ENCODE measurements at regions not wholly inside any gene's neighbourhood (a gene's known extent, or its start where the extent isn't known, plus 50 kb on each side); places are given as distances from the start of the nearest gene placed in this dataset.

DNA sequence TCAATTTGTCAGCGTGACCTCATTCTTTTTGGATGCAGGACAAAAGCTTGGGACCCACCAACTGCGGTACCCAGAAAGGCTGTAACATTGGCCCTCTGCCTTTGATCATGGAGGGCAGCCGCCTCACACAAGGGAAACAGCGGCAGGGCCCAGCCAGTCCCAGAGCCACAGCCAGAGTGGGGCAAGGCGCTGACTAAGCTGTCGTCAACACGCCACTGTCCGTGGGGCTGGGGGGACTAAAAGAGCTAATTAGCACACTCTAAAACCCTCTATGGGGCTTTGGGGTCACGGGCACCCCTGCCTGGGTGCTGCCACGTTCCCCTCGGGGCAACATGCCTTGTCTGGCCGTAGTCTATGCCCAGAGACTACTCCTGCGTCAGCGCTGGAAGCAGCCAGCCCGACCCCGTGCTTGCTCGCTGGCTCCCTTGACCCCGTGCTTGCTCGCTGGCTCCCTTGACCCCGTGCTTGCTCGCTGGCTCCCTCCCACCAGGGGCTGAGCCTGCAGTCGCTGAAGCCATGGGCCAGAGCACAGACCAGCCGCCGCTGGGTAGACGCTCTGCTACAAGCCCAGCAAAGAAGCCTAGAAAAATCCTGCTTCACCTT, 598.4 kb downstream of the MBD2 start:
- Histone ChIP-seq H3K27me3 (ENCODE audit: insufficient read depth, low read depth, severe bottlenecking) (peaks cover 23% of the 10 kb centered on the region), H3K36me3 (no peaks in the 10 kb centered on the region), H3K27ac (no peak overlapping the region), H3K9me3 (ENCODE audit: severe bottlenecking) (peaks cover 4% of the 10 kb centered on the region), H3K4me3 (ENCODE audit: low read depth, low read length) (no peak overlapping the region)
- no peak for DNase-seq
- TF ChIP-seq, protein P1, sequence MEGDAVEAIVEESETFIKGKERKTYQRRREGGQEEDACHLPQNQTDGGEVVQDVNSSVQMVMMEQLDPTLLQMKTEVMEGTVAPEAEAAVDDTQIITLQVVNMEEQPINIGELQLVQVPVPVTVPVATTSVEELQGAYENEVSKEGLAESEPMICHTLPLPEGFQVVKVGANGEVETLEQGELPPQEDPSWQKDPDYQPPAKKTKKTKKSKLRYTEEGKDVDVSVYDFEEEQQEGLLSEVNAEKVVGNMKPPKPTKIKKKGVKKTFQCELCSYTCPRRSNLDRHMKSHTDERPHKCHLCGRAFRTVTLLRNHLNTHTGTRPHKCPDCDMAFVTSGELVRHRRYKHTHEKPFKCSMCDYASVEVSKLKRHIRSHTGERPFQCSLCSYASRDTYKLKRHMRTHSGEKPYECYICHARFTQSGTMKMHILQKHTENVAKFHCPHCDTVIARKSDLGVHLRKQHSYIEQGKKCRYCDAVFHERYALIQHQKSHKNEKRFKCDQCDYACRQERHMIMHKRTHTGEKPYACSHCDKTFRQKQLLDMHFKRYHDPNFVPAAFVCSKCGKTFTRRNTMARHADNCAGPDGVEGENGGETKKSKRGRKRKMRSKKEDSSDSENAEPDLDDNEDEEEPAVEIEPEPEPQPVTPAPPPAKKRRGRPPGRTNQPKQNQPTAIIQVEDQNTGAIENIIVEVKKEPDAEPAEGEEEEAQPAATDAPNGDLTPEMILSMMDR (IDR thresholded peaks at IDR 0.05; ENCODE audit: low read depth, low read length), result no peak

DNA sequence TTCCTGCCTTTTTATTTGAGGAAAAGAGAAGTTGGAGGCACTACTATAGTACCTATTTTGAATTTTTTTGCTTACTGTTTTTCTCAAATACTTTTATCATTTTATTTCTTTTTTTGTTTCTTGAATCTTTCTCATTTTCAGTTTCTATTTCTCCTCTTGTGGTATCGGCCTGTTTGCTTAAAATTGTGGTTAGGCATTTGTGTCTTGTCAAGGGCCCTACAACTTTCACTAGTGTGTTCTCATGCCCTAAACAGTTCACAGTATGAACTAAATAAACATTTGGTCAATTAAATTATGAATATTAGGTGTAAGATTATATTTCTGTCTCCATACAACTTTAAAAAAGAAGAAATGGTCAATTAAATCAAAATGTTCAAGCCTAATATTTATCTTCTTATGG, 613.5 kb downstream of the MBD2 start:
- no peaks in the 10 kb centered on the region for H3K9me3 ChIP-seq (ENCODE audit: severe bottlenecking)
- DNase-seq, result no peak
- H3K4me3 ChIP-seq (ENCODE audit: low read depth, low read length), result no peak overlapping the region
- H3K27me3 ChIP-seq (ENCODE audit: insufficient read depth, low read depth, severe bottlenecking), result peaks cover 65% of the 10 kb centered on the region
- no peak overlapping the region for H3K27ac ChIP-seq
- no peaks in the 10 kb centered on the region for H3K36me3 ChIP-seq
- TF ChIP-seq, protein P1 (IDR thresholded peaks at IDR 0.05; ENCODE audit: low read depth, low read length), result no peak

DNA sequence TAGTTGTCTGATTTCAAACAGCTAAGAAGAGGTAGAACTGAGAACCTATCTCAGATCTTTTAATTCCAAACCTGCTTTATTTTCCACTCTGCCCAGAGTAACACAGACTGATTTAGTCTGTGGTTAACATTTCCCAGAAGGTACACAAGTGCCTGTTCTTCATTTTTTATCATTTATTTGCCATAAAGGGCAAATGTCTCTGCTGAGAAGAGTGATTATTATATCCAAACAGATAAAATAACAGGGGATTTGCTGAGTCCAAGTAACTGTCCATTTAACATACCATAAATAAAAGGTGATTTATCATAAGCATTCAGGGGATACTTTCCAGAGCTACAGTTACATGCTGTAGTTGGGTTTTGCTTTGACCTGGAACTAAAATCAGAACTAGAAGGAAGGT, 617.7 kb downstream of the MBD2 start:
- Histone ChIP-seq H3K27ac (no peak overlapping the region), H3K4me3 (ENCODE audit: low read depth, low read length) (no peak overlapping the region), H3K27me3 (ENCODE audit: insufficient read depth, low read depth, severe bottlenecking) (peaks cover 73% of the 10 kb centered on the region), H3K36me3 (no peaks in the 10 kb centered on the region), H3K9me3 (ENCODE audit: severe bottlenecking) (no peaks in the 10 kb centered on the region)
- TF ChIP-seq, protein P1 (IDR thresholded peaks at IDR 0.05; ENCODE audit: low read depth, low read length), result no peak
- DNase-seq, result no peak

DNA sequence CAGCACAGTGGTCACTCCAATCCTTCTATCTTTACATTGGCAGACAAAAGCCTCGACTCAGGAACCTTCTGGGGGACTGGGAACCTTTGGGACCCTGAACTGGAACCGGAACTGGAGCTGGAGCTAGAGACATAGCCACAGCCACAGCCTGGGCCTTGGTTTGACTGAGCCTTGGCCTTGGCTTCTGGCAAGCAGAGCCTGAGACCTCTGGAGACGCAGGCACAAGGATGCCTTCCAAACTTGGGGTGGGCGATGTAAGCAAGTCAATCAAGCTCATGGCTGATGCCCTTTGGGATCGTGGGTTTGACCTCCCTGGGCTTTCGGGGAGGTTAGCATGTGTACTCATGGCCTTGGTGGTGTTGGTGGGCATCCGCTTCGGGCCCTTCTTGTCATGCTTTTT, 619.3 kb downstream of the MBD2 start:
- TF ChIP-seq, protein P1 (IDR thresholded peaks at IDR 0.05; ENCODE audit: low read depth, low read length), result no peak
- Histone ChIP-seq H3K27ac (no peak overlapping the region), H3K9me3 (ENCODE audit: severe bottlenecking) (no peaks in the 10 kb centered on the region), H3K4me3 (ENCODE audit: low read depth, low read length) (no peak overlapping the region), H3K27me3 (ENCODE audit: insufficient read depth, low read depth, severe bottlenecking) (peaks cover 82% of the 10 kb centered on the region), H3K36me3 (no peaks in the 10 kb centered on the region)
- no peak for DNase-seq

DNA sequence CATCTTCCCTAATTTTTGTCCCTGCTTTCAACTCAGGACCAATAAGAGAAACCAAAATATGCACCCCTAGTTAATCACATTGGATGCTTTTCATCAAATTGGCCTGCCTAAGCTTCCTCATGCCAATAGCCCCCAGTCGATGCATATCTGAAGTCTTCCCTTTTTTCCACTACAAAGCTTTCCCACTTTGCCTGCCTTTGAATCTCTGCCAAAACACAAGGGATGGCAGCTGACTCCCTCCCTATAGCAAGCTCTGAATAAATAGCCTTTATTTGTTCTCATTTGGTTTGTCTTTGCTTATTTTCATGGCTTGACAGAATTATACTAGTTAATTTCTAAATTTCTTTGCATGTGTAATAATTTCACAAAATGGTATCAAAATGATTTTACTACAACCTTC, 621.2 kb downstream of the MBD2 start:
- no peaks in the 10 kb centered on the region for H3K9me3 ChIP-seq (ENCODE audit: severe bottlenecking)
- peaks cover 86% of the 10 kb centered on the region for H3K27me3 ChIP-seq (ENCODE audit: insufficient read depth, low read depth, severe bottlenecking)

More for the DNA sequence above, 621.2 kb downstream of the MBD2 start:
- TF ChIP-seq, protein P1 (IDR thresholded peaks at IDR 0.05; ENCODE audit: low read depth, low read length), result no peak
- no peak overlapping the region for H3K27ac ChIP-seq
- no peak for DNase-seq
- H3K4me3 ChIP-seq (ENCODE audit: low read depth, low read length), result no peak overlapping the region
- H3K36me3 ChIP-seq, result no peaks in the 10 kb centered on the region

Data from WERI-Rb-1 (cell line).